ENCODE measurements at regions not wholly inside any gene's neighbourhood (a gene's known extent, or its start where the extent isn't known, plus 50 kb on each side); places are given as distances from the start of the nearest gene placed in this dataset.

DNA sequence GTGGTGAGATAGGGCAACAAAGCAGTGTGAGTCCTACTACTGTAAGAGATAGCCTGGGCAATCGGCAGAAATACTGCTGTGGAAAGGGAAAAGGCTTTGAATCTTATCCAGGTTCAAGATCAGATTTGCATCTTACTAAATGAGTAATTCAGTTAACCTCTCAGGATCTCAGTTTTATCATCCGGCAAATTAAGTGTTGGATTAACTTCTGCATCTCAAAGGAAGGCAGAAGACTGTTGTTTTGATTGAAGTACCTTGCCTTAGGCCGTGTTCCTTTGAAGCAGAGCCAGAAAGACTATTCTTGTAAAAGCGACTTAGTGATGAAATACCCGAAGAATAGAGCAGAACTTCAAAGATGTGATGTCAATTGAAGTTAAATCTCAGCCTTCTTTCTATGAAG lies 612.9 kb upstream of the USP24 start:
- TF ChIP-seq, protein P1, sequence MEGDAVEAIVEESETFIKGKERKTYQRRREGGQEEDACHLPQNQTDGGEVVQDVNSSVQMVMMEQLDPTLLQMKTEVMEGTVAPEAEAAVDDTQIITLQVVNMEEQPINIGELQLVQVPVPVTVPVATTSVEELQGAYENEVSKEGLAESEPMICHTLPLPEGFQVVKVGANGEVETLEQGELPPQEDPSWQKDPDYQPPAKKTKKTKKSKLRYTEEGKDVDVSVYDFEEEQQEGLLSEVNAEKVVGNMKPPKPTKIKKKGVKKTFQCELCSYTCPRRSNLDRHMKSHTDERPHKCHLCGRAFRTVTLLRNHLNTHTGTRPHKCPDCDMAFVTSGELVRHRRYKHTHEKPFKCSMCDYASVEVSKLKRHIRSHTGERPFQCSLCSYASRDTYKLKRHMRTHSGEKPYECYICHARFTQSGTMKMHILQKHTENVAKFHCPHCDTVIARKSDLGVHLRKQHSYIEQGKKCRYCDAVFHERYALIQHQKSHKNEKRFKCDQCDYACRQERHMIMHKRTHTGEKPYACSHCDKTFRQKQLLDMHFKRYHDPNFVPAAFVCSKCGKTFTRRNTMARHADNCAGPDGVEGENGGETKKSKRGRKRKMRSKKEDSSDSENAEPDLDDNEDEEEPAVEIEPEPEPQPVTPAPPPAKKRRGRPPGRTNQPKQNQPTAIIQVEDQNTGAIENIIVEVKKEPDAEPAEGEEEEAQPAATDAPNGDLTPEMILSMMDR (IDR thresholded peaks at IDR 0.05): no peak
- no peak for TF ChIP-seq POLR2A (IDR thresholded peaks at IDR 0.05)

Data from lower leg skin (tissue), 3 donors.